Skeletal muscle tissue (tissue), 3 donors: ENCODE measurements at regions not wholly inside any gene's neighbourhood (a gene's known extent, or its start where the extent isn't known, plus 50 kb on each side); places are given as distances from the start of the nearest gene placed in this dataset.

Experiments used
- H3K27ac ChIP-seq: one replicate; pipeline ENCODE4 v1.7.0; 2013; ENCODE audit warnings: mild to moderate bottlenecking, low read depth, low read length, inconsistent platforms
- H3K27me3 ChIP-seq, 3 donors: one replicate each; pipeline ENCODE4 v1.7.0; 2013; ENCODE audit warnings: low read length in 3 of 3; ENCODE audit not compliant: control insufficient read depth in 3 of 3, insufficient read depth in 3 of 3
- H3K36me3 ChIP-seq, 3 donors: one replicate each; pipeline ENCODE4 v1.7.0; 2013; ENCODE audit warnings: low read length in 3 of 3; ENCODE audit not compliant: control insufficient read depth in 3 of 3, insufficient read depth in 3 of 3
- H3K4me1 ChIP-seq, 3 donors: one replicate each; pipeline ENCODE4 v1.7.0; 2013; ENCODE audit warnings: low read length in 3 of 3, mild to moderate bottlenecking in 3 of 3; ENCODE audit not compliant: control insufficient read depth in 3 of 3, insufficient read depth in 3 of 3
- H3K4me3 ChIP-seq, 3 donors: one replicate each; pipeline ENCODE4 v1.7.0; 2013; ENCODE audit warnings: low read length in 3 of 3
- H3K9ac ChIP-seq, 3 donors: one replicate each; pipeline ENCODE4 v1.7.0; 2013; ENCODE audit warnings: low read length in 3 of 3, mild to moderate bottlenecking in 3 of 3, moderate library complexity in 2 of 3, low read depth in 1 of 3
- H3K9me3 ChIP-seq, 3 donors: one replicate each; pipeline ENCODE4 v1.7.0; 2013; ENCODE audit warnings: low read length in 3 of 3; ENCODE audit not compliant: control insufficient read depth in 3 of 3
- donor health status: Osteomylitis.

GRCh38 chr3:157606852-157607197 lies 103.6 kb upstream of the VEPH1 start:
- no peaks in the 10 kb centered on the region for H3K27me3 ChIP-seq
- H3K27ac ChIP-seq = no peak overlapping the region
- no peaks in the 10 kb centered on the region for H3K36me3 ChIP-seq
- H3K9ac ChIP-seq = no peak overlapping the region
- H3K4me3 ChIP-seq = no peak overlapping the region
- H3K4me1 ChIP-seq = no peaks in the 10 kb centered on the region
- no peaks in the 10 kb centered on the region for H3K9me3 ChIP-seq

GRCh38 chr3:157606011-157606851 lies 103.0 kb upstream of the VEPH1 start:
- no peaks in the 10 kb centered on the region for H3K9me3 ChIP-seq
- no peaks in the 10 kb centered on the region for H3K36me3 ChIP-seq
- H3K27ac ChIP-seq = no peak overlapping the region
- no peaks in the 10 kb centered on the region for H3K4me1 ChIP-seq
- H3K4me3 ChIP-seq = no peak overlapping the region
- H3K9ac ChIP-seq = no peak overlapping the region
- H3K27me3 ChIP-seq = no peaks in the 10 kb centered on the region

GRCh38 chr3:157605356-157605755 lies 102.1 kb upstream of the VEPH1 start:
- no peaks in the 10 kb centered on the region for H3K9me3 ChIP-seq
- H3K36me3 ChIP-seq = no peaks in the 10 kb centered on the region
- H3K27me3 ChIP-seq = no peaks in the 10 kb centered on the region
- H3K4me3 ChIP-seq = no peak overlapping the region
- H3K9ac ChIP-seq = no peak overlapping the region
- H3K4me1 ChIP-seq = no peaks in the 10 kb centered on the region
- no peak overlapping the region for H3K27ac ChIP-seq

- H3K36me3 ChIP-seq = no peaks in the 10 kb centered on the region
- H3K4me3 ChIP-seq = no peak overlapping the region
- H3K27me3 ChIP-seq = no peaks in the 10 kb centered on the region
- no peak overlapping the region for H3K27ac ChIP-seq
- no peak overlapping the region for H3K9ac ChIP-seq
- no peaks in the 10 kb centered on the region for H3K9me3 ChIP-seq
- no peaks in the 10 kb centered on the region for H3K4me1 ChIP-seq
These were observed 99.2 kb upstream of the VEPH1 start for GRCh38 chr3:157602424-157602823.

GRCh38 chr3:157595259-157595658 lies 92.0 kb upstream of the VEPH1 start:
- Histone ChIP-seq H3K27ac (no peak overlapping the region), H3K4me3 (no peak overlapping the region), H3K9ac (no peak overlapping the region), H3K36me3 (no peaks in the 10 kb centered on the region), H3K27me3 (no peaks in the 10 kb centered on the region), H3K4me1 (peaks cover 0 to 4% (median 0%) of the 10 kb centered on the region in 3 donors), H3K9me3 (no peaks in the 10 kb centered on the region)

- H3K27ac ChIP-seq = no peak overlapping the region
- H3K9me3 ChIP-seq = no peaks in the 10 kb centered on the region
- H3K4me3 ChIP-seq = no peak overlapping the region
- H3K9ac ChIP-seq = no peak overlapping the region
- H3K4me1 ChIP-seq = peaks cover 0 to 4% (median 0%) of the 10 kb centered on the region in 3 donors
- no peaks in the 10 kb centered on the region for H3K36me3 ChIP-seq
- no peaks in the 10 kb centered on the region for H3K27me3 ChIP-seq
These were observed 91.2 kb upstream of the VEPH1 start for GRCh38 chr3:157594413-157594812.

- peaks cover 0 to 4% (median 0%) of the 10 kb centered on the region in 3 donors for H3K4me1 ChIP-seq
- no peaks in the 10 kb centered on the region for H3K9me3 ChIP-seq
- H3K27ac ChIP-seq = no peak overlapping the region
- H3K27me3 ChIP-seq = no peaks in the 10 kb centered on the region
- H3K9ac ChIP-seq = no peak overlapping the region
- H3K4me3 ChIP-seq = no peak overlapping the region
- no peaks in the 10 kb centered on the region for H3K36me3 ChIP-seq
These were observed 89.6 kb upstream of the VEPH1 start for GRCh38 chr3:157592769-157593168.

- no peaks in the 10 kb centered on the region for H3K27me3 ChIP-seq
- no peak overlapping the region for H3K9ac ChIP-seq
- no peak overlapping the region for H3K4me3 ChIP-seq
- H3K36me3 ChIP-seq = no peaks in the 10 kb centered on the region
- no peak overlapping the region for H3K27ac ChIP-seq
- H3K4me1 ChIP-seq = peaks cover 0 to 4% (median 0%) of the 10 kb centered on the region in 3 donors
- H3K9me3 ChIP-seq = no peaks in the 10 kb centered on the region
These were observed 87.1 kb upstream of the VEPH1 start for GRCh38 chr3:157590273-157590672.

GRCh38 chr3:157589211-157589610 lies 86.0 kb upstream of the VEPH1 start:
- Histone ChIP-seq H3K36me3 (no peaks in the 10 kb centered on the region), H3K9ac (no peak overlapping the region), H3K4me3 (no peak overlapping the region), H3K27me3 (no peaks in the 10 kb centered on the region), H3K9me3 (no peaks in the 10 kb centered on the region), H3K27ac (no peak overlapping the region), H3K4me1 (peaks cover 0 to 4% (median 0%) of the 10 kb centered on the region in 3 donors)

- Histone ChIP-seq H3K36me3 (no peaks in the 10 kb centered on the region), H3K27ac (no peak overlapping the region), H3K9me3 (no peaks in the 10 kb centered on the region), H3K4me1 (peaks cover 0 to 4% (median 0%) of the 10 kb centered on the region in 3 donors), H3K27me3 (no peaks in the 10 kb centered on the region), H3K9ac (no peak overlapping the region), H3K4me3 (no peak overlapping the region)
These were observed 85.3 kb upstream of the VEPH1 start for GRCh38 chr3:157588386-157589060.
